Thymus (tissue), 11 donors: ENCODE measurements at regions not wholly inside any gene's neighbourhood (a gene's known extent, or its start where the extent isn't known, plus 50 kb on each side); places are given as distances from the start of the nearest gene placed in this dataset.

Experiments used
- DNase-seq, 9 donors: peaks; one replicate each; pipeline ENCODE4 v3.0.0-alpha.2; 2013; ENCODE audit warnings: low spot score in 9 of 9, low read depth in 6 of 9, missing footprints in 1 of 9
- H3K27ac ChIP-seq, 2 donors: one replicate each; pipeline ENCODE4 v1.5.1; 2013; ENCODE audit warnings: control low read depth in 1 of 2, low read depth in 1 of 2, low read length in 1 of 2, mild to moderate bottlenecking in 1 of 2, moderate library complexity in 1 of 2
- H3K27me3 ChIP-seq, 2 donors: one replicate each; pipeline ENCODE4 v1.5.1; 2013; ENCODE audit warnings: low read length in 1 of 2; ENCODE audit not compliant: control insufficient read depth in 2 of 2, insufficient read depth in 1 of 2
- H3K36me3 ChIP-seq, 2 donors: one replicate each; pipeline ENCODE4 v1.5.1; 2013; ENCODE audit warnings: low read length in 1 of 2, mild to moderate bottlenecking in 1 of 2, moderate library complexity in 1 of 2; ENCODE audit not compliant: control insufficient read depth in 2 of 2, insufficient read depth in 2 of 2
- H3K4me1 ChIP-seq, 2 donors: one replicate each; pipeline ENCODE4 v1.5.1; 2013; ENCODE audit warnings: low read length in 2 of 2; ENCODE audit not compliant: control insufficient read depth in 2 of 2, insufficient read depth in 2 of 2
- H3K4me3 ChIP-seq, 2 donors: one replicate each; pipeline ENCODE4 v1.5.1; 2013; ENCODE audit warnings: low read length in 2 of 2, control low read depth in 1 of 2, mild to moderate bottlenecking in 1 of 2
- H3K9me3 ChIP-seq, 2 donors: one replicate each; pipeline ENCODE4 v1.5.1; 2013; ENCODE audit warnings: low read length in 1 of 2, mild to moderate bottlenecking in 1 of 2; ENCODE audit not compliant: control insufficient read depth in 2 of 2, insufficient read depth in 1 of 2
- WGBS: extraction: QIAGEN DNeasy Blood & Tissue Kit; methylation state at CpG from one replicate; pipeline ENCODE4 v1.1.7; 2013; 5-methylcytosine and 5-hydroxymethylcytosine counted together
- donor health status: healthy.

- Histone ChIP-seq H3K4me1 (peaks cover 0 to 2% of the 10 kb centered on the region in 2 donors), H3K27ac (no peak overlapping the region), H3K36me3 (no peaks in the 10 kb centered on the region), H3K27me3 (no peaks in the 10 kb centered on the region), H3K9me3 (no peaks in the 10 kb centered on the region), H3K4me3 (no peak overlapping the region)
- WGBS, result 90% methylated on average over 7 of the region's 7 CpGs
- DNase-seq, result no peak
Measured at GRCh38 chr5:173720953-173721600, 104.6 kb upstream of the BOD1 start.

- DNase-seq, result no peak
- no peak overlapping the region for H3K27ac ChIP-seq
- H3K27me3 ChIP-seq, result no peaks in the 10 kb centered on the region
- 85% methylated on average over 10 of the region's 10 CpGs for WGBS
- no peaks in the 10 kb centered on the region for H3K36me3 ChIP-seq
- no peak overlapping the region for H3K4me3 ChIP-seq
- H3K4me1 ChIP-seq, result peaks cover 0 to 2% of the 10 kb centered on the region in 2 donors
- no peaks in the 10 kb centered on the region for H3K9me3 ChIP-seq
Measured at GRCh38 chr5:173721601-173722232, 105.3 kb upstream of the BOD1 start.

- H3K27ac ChIP-seq, result no peak overlapping the region
- H3K9me3 ChIP-seq, result no peaks in the 10 kb centered on the region
- peaks cover 0 to 4% of the 10 kb centered on the region in 2 donors for H3K27me3 ChIP-seq
- no peaks in the 10 kb centered on the region for H3K4me1 ChIP-seq
- no peak for DNase-seq
- H3K36me3 ChIP-seq, result no peaks in the 10 kb centered on the region
- H3K4me3 ChIP-seq, result no peak overlapping the region
- 91% methylated on average over 7 of the region's 7 CpGs for WGBS
Measured at GRCh38 chr5:173726846-173727557, 110.6 kb upstream of the BOD1 start.

- 89% methylated on average over 9 of the region's 9 CpGs for WGBS
Measured at GRCh38 chr5:173727839-173728778, 111.7 kb upstream of the BOD1 start.

GRCh38 chr5:173729079-173729765 is 112.8 kb upstream of the BOD1 start:
- Histone ChIP-seq H3K27me3 (peaks cover 0 to 4% of the 10 kb centered on the region in 2 donors), H3K4me3 (no peak overlapping the region), H3K36me3 (no peaks in the 10 kb centered on the region), H3K4me1 (no peaks in the 10 kb centered on the region), H3K9me3 (no peaks in the 10 kb centered on the region), H3K27ac (no peak overlapping the region)
- 84% methylated on average over 10 of the region's 10 CpGs for WGBS
- DNase-seq, result no peak

More at GRCh38 chr5:173727839-173728778, 111.7 kb upstream of the BOD1 start:
- DNase-seq, result no peak
- Histone ChIP-seq H3K27ac (no peak overlapping the region), H3K9me3 (no peaks in the 10 kb centered on the region), H3K36me3 (no peaks in the 10 kb centered on the region), H3K27me3 (peaks cover 0 to 4% of the 10 kb centered on the region in 2 donors), H3K4me1 (no peaks in the 10 kb centered on the region), H3K4me3 (no peak overlapping the region)

GRCh38 chr5:173730632-173731298 is 114.3 kb upstream of the BOD1 start:
- H3K4me1 ChIP-seq, result no peaks in the 10 kb centered on the region
- H3K9me3 ChIP-seq, result no peaks in the 10 kb centered on the region
- H3K27ac ChIP-seq, result no peak overlapping the region
- 96% methylated on average over 14 of the region's 14 CpGs for WGBS
- H3K27me3 ChIP-seq, result peaks cover 0 to 4% of the 10 kb centered on the region in 2 donors
- no peak overlapping the region for H3K4me3 ChIP-seq
- DNase-seq, result no peak
- H3K36me3 ChIP-seq, result no peaks in the 10 kb centered on the region

- no peak overlapping the region for H3K4me3 ChIP-seq
- peaks cover 0 to 4% of the 10 kb centered on the region in 2 donors for H3K27me3 ChIP-seq
- 86% methylated on average over 5 of the region's 5 CpGs for WGBS
- no peaks in the 10 kb centered on the region for H3K9me3 ChIP-seq
- H3K4me1 ChIP-seq, result no peaks in the 10 kb centered on the region
- H3K36me3 ChIP-seq, result no peaks in the 10 kb centered on the region
- no peak overlapping the region for H3K27ac ChIP-seq
- no peak for DNase-seq
Measured at GRCh38 chr5:173733021-173733420, 116.6 kb upstream of the BOD1 start.

- 94% methylated on average over 9 of the region's 9 CpGs for WGBS
- H3K27me3 ChIP-seq, result peaks cover 0 to 4% of the 10 kb centered on the region in 2 donors
- H3K4me1 ChIP-seq, result no peaks in the 10 kb centered on the region
- no peak overlapping the region for H3K27ac ChIP-seq
- H3K4me3 ChIP-seq, result no peak overlapping the region
- peak in 1 of 9 donors; percentile 15 for DNase-seq
- no peaks in the 10 kb centered on the region for H3K9me3 ChIP-seq
- no peaks in the 10 kb centered on the region for H3K36me3 ChIP-seq
Measured at GRCh38 chr5:173733425-173733824, 117.0 kb upstream of the BOD1 start.
